GM18858 (cell line): ENCODE measurements at regions not wholly inside any gene's neighbourhood (a gene's known extent, or its start where the extent isn't known, plus 50 kb on each side); places are given as distances from the start of the nearest gene placed in this dataset.

Experiments
- ATAC-seq: cut with Tn5 transposase; IDR thresholded peaks from one replicate; pipeline ENCODE4 v1.9.1; 2021; ENCODE audit not compliant: unreplicated experiment

DNA sequence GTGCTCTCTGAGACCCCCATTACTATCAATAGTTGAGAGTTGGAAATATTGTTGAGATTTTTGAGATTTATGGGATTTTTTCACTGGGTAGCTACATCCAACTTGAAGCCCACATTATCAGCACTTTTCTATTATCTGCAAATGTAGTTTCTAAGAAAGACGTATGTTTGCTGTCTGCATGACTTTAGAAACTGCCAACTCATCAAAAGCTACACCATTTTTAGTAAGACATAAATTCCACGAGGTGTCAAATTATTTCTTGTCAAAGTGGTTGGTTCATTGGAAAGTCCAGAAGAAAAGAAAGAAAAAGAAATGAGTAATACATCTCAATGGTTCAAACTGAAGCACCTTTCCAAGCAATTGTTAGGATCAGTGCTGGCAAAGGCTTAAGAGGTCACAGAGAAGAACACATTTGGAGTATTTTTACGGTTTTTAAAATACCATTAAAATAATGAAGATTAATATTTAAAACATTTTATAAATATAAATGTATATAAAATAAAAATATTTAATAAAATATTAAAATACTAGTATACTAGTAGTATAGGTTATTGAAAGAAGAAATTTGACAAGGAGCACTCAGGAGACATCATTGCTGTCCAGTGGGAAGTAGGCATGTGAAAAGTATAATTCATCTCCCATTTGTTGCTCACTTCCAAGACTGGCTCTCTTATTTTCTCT lies 463.5 kb downstream of the TAFA4 start:
- ATAC-seq = no peak

DNA sequence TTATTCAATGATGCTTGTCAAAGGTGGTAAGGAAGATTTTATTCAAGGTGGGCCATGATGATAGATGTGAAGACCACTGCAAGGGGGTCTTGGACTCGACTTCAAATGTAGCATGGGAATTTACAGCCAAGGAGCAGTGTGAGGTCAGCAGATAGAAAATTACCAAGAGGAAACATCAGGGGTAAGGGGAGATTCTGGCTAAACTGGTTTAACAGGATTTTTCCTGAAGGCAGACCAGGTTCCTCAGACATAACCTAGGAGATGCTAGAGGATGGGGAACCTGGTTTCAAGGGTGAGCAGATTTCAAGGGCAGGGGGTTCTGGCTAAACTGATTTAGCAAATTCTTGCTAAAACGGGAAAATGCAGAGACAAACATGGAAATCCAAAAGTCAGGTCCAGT lies 464.9 kb downstream of the TAFA4 start:
- ATAC-seq = no peak

DNA sequence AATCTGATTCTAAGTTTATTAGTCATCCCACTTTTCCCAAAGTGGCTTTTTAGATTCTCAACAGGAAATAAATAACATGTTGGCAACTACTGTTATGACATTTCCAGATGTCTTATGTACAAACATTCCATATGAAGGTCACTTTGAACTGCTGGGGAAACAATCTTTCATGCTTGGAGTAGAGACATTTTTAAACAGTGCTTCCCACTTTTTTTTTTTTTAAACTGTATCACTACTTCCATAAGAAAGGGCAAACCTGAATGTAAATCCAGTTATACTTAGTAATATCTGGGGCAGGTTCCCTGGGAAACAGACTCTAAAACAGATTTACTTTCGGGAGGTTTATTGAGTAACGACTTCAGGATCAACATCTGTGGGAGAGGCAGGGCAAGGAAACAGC lies 473.8 kb downstream of the TAFA4 start:
- no peak for ATAC-seq

GRCh38 chr3:68448510-68449383 lies 483.6 kb downstream of the TAFA4 start:
- ATAC-seq = no peak

DNA sequence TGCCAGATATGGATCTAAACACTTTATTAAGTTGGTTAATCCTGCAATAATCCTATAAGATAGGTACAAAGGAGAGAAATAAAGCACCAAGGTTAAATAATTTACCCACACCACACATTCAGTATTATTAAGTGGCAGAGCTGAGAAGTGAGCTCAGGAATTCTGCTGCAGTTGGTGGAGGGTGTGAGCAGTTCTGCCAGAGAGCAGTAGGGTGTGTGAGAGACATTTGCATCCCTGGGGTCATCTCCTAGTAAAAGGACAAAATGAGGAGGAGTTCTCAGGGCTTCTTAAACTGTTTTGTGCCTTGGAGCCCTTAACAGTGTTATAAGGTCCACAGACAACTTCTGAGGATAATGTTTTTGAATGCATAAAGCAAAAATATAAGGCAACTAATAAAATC lies 484.5 kb downstream of the TAFA4 start:
- ATAC-seq = no peak

GRCh38 chr3:68441054-68441453 lies 491.3 kb downstream of the TAFA4 start:
- ATAC-seq = no peak

GRCh38 chr3:68436619-68437401 lies 495.5 kb downstream of the TAFA4 start:
- ATAC-seq = no peak

DNA sequence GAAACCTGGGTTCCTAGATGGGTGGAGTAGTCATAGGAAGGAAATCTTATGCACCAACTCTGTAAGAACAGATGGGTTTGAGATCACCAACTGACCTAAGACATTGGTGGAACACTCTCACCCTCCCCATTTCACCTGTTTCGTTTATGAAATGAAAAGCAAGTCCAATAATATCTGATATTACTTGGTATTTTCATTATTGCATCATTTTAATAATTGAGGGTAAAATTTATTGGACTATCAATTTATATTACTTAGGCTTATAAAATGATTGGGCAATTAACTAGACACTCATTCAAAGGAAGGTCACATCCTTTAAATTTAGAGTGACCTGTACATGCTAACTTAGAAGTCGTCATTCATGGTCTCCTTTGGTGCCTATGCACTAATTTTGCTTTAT lies 503.9 kb downstream of the TAFA4 start:
- no peak for ATAC-seq

- no peak for ATAC-seq
Measured at GRCh38 chr3:68424796-68425460, 507.4 kb downstream of the TAFA4 start.

- no peak for ATAC-seq
Measured at GRCh38 chr3:68408626-68409025, 523.7 kb downstream of the TAFA4 start.

- ATAC-seq = no peak
Measured at GRCh38 chr3:68403741-68404140, 528.6 kb downstream of the TAFA4 start.

- ATAC-seq = no peak
Measured at GRCh38 chr3:68402235-68402918, 530.0 kb downstream of the TAFA4 start.

DNA sequence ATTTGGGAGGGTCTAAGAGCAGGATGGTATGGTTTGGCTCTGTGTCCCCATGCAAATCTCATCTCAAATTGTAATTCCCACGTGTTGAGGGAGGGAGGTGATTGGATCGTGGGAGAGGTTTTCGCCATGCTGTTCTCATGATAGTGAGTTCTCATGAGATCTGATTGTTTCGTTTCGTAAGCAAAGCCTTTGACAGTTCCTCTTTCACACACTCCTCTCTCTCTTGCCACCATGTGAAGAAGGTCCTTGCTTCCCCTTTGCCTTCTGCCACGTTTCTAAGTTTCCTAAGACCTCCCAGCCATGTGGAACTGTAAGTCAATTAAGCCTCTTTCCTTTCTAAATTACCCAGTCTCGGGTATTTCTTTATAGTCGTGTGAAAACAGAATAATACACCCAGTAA lies 553.7 kb downstream of the TAFA4 start:
- ATAC-seq = no peak

DNA sequence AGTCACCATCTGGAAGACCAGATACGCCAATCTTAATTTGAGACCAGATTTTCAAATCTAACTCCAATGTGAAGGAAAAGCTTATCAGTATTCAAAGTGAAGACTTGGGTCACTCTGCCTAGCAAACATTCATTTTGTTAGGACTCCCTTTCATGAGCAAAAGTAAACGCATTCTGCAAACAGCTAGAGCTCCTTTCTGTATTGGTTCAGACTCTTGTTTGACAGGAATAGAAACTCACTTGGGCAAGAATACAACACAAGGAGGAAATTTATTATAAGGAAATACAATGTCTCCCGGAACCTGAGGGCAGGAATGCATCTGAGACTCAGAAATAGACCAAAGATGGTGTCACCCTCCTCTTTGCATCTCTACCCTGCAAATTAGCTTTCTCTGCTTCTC lies 558.6 kb downstream of the TAFA4 start:
- no peak for ATAC-seq

GRCh38 chr3:68363796-68364195 lies 568.6 kb downstream of the TAFA4 start:
- ATAC-seq = no peak

DNA sequence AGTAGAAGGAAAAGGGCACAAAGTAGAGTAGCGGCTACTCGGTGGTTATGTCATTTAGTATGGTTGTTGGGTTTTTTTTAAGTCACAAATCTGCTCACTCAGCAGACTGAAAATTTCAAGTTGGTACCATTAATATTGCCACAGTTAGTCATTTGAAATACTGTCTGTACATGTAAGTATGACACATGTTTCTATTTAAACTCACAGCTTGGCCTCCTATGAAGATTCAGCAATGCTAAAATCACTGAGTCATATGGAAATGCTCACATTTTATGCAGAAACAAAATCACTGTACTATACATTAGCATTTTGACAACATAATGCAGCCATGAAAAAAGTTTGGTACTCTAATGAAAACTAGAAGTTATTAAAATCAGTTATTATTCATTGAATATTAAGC lies 571.9 kb downstream of the TAFA4 start:
- no peak for ATAC-seq

DNA sequence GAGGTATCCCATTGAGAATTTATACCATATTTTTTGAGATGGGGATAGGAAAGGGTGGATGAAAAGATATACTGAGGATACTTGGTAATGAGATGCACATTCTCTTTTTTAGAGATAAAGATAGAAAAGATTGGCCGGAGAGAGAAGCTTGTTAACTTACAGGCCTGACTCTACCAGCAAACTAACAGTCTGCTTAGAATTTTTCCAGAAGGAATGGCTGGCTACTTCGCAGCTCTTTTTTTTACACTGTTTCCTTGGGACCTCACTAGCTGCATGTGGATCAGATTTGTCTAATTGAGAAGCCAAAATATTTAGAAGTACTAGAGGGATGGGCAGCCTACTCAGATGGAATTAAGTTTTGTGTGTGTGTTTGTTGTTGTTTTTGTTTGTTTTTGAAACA lies 586.6 kb downstream of the TAFA4 start:
- ATAC-seq = no peak

DNA sequence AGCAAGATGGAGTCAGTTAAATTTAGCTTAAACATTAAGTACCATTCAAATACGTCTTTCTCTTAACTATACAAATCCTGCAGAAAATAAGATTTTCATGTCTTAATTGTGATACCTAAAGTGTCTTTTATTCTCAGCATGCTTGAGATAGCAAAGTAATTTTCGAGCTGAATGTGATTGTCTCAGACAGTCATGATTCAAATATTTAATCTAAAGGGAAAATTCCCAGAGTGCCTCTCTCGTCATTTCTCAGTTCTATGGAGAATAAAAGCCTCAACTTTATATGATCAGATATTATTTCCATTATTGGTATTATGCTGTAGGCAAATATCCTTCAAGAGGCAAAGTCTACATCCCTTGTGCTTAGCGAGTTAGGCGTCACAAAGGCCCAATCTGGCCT lies 589.9 kb downstream of the TAFA4 start:
- ATAC-seq = no peak

DNA sequence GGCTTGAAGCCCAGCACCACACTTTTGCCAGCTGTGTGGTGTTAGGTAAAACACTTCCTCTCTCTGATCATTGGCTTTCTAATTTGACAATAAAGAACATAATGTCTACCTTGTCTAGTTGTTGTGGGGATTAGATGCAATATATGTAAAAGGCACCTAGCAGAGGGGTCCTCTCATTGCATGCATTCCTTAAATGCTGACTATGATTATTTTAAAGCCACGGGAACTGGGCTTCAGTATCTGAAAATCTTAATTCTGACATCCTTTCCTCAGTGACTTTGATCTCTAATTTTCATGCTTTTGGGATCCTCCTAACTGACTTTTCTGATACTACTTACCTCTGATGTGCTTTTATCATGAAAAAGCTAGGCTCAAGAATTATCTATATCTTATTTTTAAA lies 596.3 kb downstream of the TAFA4 start:
- ATAC-seq = no peak

GRCh38 chr3:68334367-68334986 lies 597.9 kb downstream of the TAFA4 start:
- ATAC-seq = no peak
